ENCODE measurements at regions not wholly inside any gene's neighbourhood (a gene's known extent, or its start where the extent isn't known, plus 50 kb on each side); places are given as distances from the start of the nearest gene placed in this dataset.

DNA sequence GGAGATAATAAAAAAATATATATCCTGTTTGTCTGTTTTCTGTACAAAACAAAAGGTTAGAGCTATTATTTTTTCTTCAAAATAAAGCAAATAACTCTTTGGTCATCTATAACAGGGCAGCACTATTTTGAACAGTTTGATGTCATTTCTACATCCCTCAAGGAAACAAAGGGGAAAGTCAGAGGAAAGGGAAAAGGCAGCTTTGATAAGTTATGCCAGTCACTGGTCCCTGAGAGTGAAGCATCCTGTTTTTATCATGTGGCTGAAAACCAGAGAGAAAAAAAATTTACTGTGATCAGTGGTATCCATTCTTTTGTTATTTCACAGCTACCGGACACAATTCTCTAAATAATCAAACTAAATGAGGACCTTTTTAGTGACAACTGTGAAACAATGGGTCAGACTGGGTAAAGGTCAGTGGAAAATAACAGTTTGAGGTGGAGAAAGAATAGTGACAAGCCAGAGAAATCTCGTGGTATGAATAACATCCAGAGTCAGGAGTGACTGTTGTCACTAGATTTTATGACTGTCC is 356.0 kb downstream of the HDGFL1 start:
- ChIA-PET CTCF (no interaction called here), POLR2A (no interaction called here), RAD21 (ENCODE audit: low non-redundant PET in 1 of 2, low total read pairs in 2 of 2, uncharacterized antibody in 2 of 2, unreplicated experiment in 2 of 2) (no interaction called here)
- Histone ChIP-seq H3K9me3 (ENCODE audit: control insufficient read depth in 1 of 2, insufficient read depth in 1 of 2, low read depth in 1 of 2, low read length in 2 of 2) (no peaks in the 10 kb centered on the region; a peak in 2 of 4 replicates), H3K4me2 (ENCODE audit: low read length) (no peak overlapping the region), H3K79me2 (ENCODE audit: insufficient read depth, low read length) (no peaks in the 10 kb centered on the region), H2AFZ (ENCODE audit: low read depth, low read length, poor library complexity, severe bottlenecking) (no peak overlapping the region), H3K36me3 (ENCODE audit: control insufficient read depth in 1 of 2, insufficient read depth in 2 of 2, low read length in 2 of 2) (no peaks in the 10 kb centered on the region), H3K4me3 (replicated peaks in 1 of 2; ENCODE audit: low read depth in 1 of 2, low read length in 2 of 2) (no peak overlapping the region), H3K4me1 (ENCODE audit: control insufficient read depth in 1 of 2, insufficient read depth in 2 of 2, low read length in 2 of 2) (no peaks in the 10 kb centered on the region), H3K9ac (ENCODE audit: low read length) (no peak overlapping the region), H3K9me2 (ENCODE audit: insufficient read depth) (no peaks in the 10 kb centered on the region), H3K27ac (ENCODE audit: low read depth, low read length) (no peak overlapping the region), H3K27me3 (ENCODE audit: insufficient read depth, low read length) (no peaks in the 10 kb centered on the region), H4K20me1 (ENCODE audit: insufficient read depth) (no peaks in the 10 kb centered on the region)
- TF ChIP-seq JUND (IDR thresholded peaks at IDR 0.05) = no peak
- no peak for TF ChIP-seq YY1 (IDR thresholded peaks at IDR 0.05; ENCODE audit: extremely low read depth, insufficient replicate concordance, low read depth, low read length)
- TF ChIP-seq, protein P1, sequence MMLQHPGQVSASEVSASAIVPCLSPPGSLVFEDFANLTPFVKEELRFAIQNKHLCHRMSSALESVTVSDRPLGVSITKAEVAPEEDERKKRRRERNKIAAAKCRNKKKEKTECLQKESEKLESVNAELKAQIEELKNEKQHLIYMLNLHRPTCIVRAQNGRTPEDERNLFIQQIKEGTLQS (IDR thresholded peaks at IDR 0.05) = no peak
- no peak for TF ChIP-seq SP1 (IDR thresholded peaks at IDR 0.05; ENCODE audit: low read depth)
- TF ChIP-seq, protein P2, sequence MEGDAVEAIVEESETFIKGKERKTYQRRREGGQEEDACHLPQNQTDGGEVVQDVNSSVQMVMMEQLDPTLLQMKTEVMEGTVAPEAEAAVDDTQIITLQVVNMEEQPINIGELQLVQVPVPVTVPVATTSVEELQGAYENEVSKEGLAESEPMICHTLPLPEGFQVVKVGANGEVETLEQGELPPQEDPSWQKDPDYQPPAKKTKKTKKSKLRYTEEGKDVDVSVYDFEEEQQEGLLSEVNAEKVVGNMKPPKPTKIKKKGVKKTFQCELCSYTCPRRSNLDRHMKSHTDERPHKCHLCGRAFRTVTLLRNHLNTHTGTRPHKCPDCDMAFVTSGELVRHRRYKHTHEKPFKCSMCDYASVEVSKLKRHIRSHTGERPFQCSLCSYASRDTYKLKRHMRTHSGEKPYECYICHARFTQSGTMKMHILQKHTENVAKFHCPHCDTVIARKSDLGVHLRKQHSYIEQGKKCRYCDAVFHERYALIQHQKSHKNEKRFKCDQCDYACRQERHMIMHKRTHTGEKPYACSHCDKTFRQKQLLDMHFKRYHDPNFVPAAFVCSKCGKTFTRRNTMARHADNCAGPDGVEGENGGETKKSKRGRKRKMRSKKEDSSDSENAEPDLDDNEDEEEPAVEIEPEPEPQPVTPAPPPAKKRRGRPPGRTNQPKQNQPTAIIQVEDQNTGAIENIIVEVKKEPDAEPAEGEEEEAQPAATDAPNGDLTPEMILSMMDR (IDR thresholded peaks at IDR 0.05 in 2 of 3, conservative IDR thresholded peaks at IDR 0.05 in 1 of 3; ENCODE audit: borderline replicate concordance in 1 of 3, insufficient read depth in 1 of 3, low read depth in 2 of 3, low read length in 2 of 3) = no peak
- TF ChIP-seq SIN3A (IDR thresholded peaks at IDR 0.05; ENCODE audit: low read depth) = no peak
- no peak for TF ChIP-seq RAD21 (IDR thresholded peaks at IDR 0.05; ENCODE audit: low read depth)
- no peak for TF ChIP-seq CEBPB (IDR thresholded peaks at IDR 0.05; ENCODE audit: low read depth)
- TF ChIP-seq POLR2A (IDR thresholded peaks at IDR 0.05; ENCODE audit: borderline replicate concordance, extremely low read depth, insufficient read depth, insufficient read length) = no peak
- TF ChIP-seq TCF7L2 (IDR thresholded peaks at IDR 0.05; ENCODE audit: borderline replicate concordance, extremely low read depth, insufficient read depth, insufficient read length) = no peak
- no peak for TF ChIP-seq ELF1 (IDR thresholded peaks at IDR 0.05; ENCODE audit: borderline replicate concordance, low read depth)
- no peak for TF ChIP-seq EGR1 (IDR thresholded peaks at IDR 0.05; ENCODE audit: low read depth)
- TF ChIP-seq, protein P3, sequence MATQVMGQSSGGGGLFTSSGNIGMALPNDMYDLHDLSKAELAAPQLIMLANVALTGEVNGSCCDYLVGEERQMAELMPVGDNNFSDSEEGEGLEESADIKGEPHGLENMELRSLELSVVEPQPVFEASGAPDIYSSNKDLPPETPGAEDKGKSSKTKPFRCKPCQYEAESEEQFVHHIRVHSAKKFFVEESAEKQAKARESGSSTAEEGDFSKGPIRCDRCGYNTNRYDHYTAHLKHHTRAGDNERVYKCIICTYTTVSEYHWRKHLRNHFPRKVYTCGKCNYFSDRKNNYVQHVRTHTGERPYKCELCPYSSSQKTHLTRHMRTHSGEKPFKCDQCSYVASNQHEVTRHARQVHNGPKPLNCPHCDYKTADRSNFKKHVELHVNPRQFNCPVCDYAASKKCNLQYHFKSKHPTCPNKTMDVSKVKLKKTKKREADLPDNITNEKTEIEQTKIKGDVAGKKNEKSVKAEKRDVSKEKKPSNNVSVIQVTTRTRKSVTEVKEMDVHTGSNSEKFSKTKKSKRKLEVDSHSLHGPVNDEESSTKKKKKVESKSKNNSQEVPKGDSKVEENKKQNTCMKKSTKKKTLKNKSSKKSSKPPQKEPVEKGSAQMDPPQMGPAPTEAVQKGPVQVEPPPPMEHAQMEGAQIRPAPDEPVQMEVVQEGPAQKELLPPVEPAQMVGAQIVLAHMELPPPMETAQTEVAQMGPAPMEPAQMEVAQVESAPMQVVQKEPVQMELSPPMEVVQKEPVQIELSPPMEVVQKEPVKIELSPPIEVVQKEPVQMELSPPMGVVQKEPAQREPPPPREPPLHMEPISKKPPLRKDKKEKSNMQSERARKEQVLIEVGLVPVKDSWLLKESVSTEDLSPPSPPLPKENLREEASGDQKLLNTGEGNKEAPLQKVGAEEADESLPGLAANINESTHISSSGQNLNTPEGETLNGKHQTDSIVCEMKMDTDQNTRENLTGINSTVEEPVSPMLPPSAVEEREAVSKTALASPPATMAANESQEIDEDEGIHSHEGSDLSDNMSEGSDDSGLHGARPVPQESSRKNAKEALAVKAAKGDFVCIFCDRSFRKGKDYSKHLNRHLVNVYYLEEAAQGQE (IDR thresholded peaks at IDR 0.05; ENCODE audit: low read depth) = no peak
- no peak for TF ChIP-seq CBX3 (IDR thresholded peaks at IDR 0.05; ENCODE audit: low read depth)
- TF ChIP-seq, protein P4, sequence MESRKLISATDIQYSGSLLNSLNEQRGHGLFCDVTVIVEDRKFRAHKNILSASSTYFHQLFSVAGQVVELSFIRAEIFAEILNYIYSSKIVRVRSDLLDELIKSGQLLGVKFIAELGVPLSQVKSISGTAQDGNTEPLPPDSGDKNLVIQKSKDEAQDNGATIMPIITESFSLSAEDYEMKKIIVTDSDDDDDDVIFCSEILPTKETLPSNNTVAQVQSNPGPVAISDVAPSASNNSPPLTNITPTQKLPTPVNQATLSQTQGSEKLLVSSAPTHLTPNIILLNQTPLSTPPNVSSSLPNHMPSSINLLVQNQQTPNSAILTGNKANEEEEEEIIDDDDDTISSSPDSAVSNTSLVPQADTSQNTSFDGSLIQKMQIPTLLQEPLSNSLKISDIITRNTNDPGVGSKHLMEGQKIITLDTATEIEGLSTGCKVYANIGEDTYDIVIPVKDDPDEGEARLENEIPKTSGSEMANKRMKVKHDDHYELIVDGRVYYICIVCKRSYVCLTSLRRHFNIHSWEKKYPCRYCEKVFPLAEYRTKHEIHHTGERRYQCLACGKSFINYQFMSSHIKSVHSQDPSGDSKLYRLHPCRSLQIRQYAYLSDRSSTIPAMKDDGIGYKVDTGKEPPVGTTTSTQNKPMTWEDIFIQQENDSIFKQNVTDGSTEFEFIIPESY (IDR thresholded peaks at IDR 0.05; ENCODE audit: extremely low read depth, insufficient replicate concordance, low read length) = no peak
- DNase-seq (ENCODE audit: low read depth, low spot score) = no peak
- intact Hi-C loops (cut with micrococcal nuclease) = no loop called here
- ATAC-seq = no peak
- no TSS peak for BruUV-seq (replicated peaks)
